ENCODE measurements at regions not wholly inside any gene's neighbourhood (a gene's known extent, or its start where the extent isn't known, plus 50 kb on each side); places are given as distances from the start of the nearest gene placed in this dataset.

- Histone ChIP-seq H3K4me2 (ENCODE audit: low read length) (peak overlapping the region; percentile 22; the same call in 1 of the 2 replicates), H2AFZ (ENCODE audit: low read depth, low read length) (peak overlapping the region; percentile 74; the same call in 1 of the 2 replicates), H3K9ac (ENCODE audit: low read length) (peak overlapping the region; percentile 37)
These were observed 323.6 kb downstream of the MRPL39 start for GRCh38 chr21:25283720-25284119.

GRCh38 chr21:25281134-25281533 lies 326.1 kb downstream of the MRPL39 start:
- Histone ChIP-seq H3K27ac (ENCODE audit: low read length) (no peak overlapping the region), H2AFZ (ENCODE audit: low read depth, low read length) (no peak overlapping the region), H3K36me3 (replicated peaks; ENCODE audit: low read depth, low read length) (peaks cover 2% of the 10 kb centered on the region), H3K9ac (ENCODE audit: low read length) (no peak overlapping the region), H3K4me3 (ENCODE audit: low read length) (no peak overlapping the region), H3K4me2 (ENCODE audit: low read length) (no peak overlapping the region), H4K20me1 (ENCODE audit: insufficient read depth, low read length) (no peaks in the 10 kb centered on the region), H3K79me2 (ENCODE audit: low read length) (no peaks in the 10 kb centered on the region), H3K27me3 (ENCODE audit: low read depth, low read length) (no peaks in the 10 kb centered on the region), H3K9me3 (ENCODE audit: insufficient read depth, low read length) (no peaks in the 10 kb centered on the region), H3K4me1 (ENCODE audit: low read length) (peaks cover 4% of the 10 kb centered on the region)
- no peak for TF ChIP-seq EZH2phosphoT487 (IDR thresholded peaks at IDR 0.05; ENCODE audit: low read depth)
- TF ChIP-seq CTCF (IDR thresholded peaks at IDR 0.05; ENCODE audit: low read depth, low read length): no peak

More at GRCh38 chr21:25283720-25284119, 323.6 kb downstream of the MRPL39 start:
- Histone ChIP-seq H3K4me3 (ENCODE audit: low read length) (no peak overlapping the region), H3K27ac (ENCODE audit: low read length) (no peak overlapping the region), H3K79me2 (ENCODE audit: low read length) (no peaks in the 10 kb centered on the region), H3K9me3 (ENCODE audit: insufficient read depth, low read length) (no peaks in the 10 kb centered on the region), H3K36me3 (replicated peaks; ENCODE audit: low read depth, low read length) (peaks cover 2% of the 10 kb centered on the region), H4K20me1 (ENCODE audit: insufficient read depth, low read length) (no peaks in the 10 kb centered on the region), H3K27me3 (ENCODE audit: low read depth, low read length) (no peaks in the 10 kb centered on the region), H3K4me1 (ENCODE audit: low read length) (peaks cover 4% of the 10 kb centered on the region)
- peak; percentile 44 for TF ChIP-seq CTCF (IDR thresholded peaks at IDR 0.05; ENCODE audit: low read depth, low read length)
- TF ChIP-seq EZH2phosphoT487 (IDR thresholded peaks at IDR 0.05; ENCODE audit: low read depth): no peak

- no peak overlapping the region for H3K9ac ChIP-seq (ENCODE audit: low read length)
- H3K27me3 ChIP-seq (ENCODE audit: low read depth, low read length): no peaks in the 10 kb centered on the region
- TF ChIP-seq CTCF (IDR thresholded peaks at IDR 0.05; ENCODE audit: low read depth, low read length): no peak
- TF ChIP-seq EZH2phosphoT487 (IDR thresholded peaks at IDR 0.05; ENCODE audit: low read depth): no peak
- peaks cover 8% of the 10 kb centered on the region for H3K4me1 ChIP-seq (ENCODE audit: low read length)
- H2AFZ ChIP-seq (ENCODE audit: low read depth, low read length): no peak overlapping the region
- peaks cover 2% of the 10 kb centered on the region for H3K36me3 ChIP-seq (replicated peaks; ENCODE audit: low read depth, low read length)
- H4K20me1 ChIP-seq (ENCODE audit: insufficient read depth, low read length): no peaks in the 10 kb centered on the region
- no peak overlapping the region for H3K27ac ChIP-seq (ENCODE audit: low read length)
- H3K4me3 ChIP-seq (ENCODE audit: low read length): no peak overlapping the region
- H3K4me2 ChIP-seq (ENCODE audit: low read length): no peak overlapping the region
- no peaks in the 10 kb centered on the region for H3K9me3 ChIP-seq (ENCODE audit: insufficient read depth, low read length)
- no peaks in the 10 kb centered on the region for H3K79me2 ChIP-seq (ENCODE audit: low read length)
These were observed 327.2 kb downstream of the MRPL39 start for GRCh38 chr21:25280061-25280460.

- Histone ChIP-seq H3K27ac (ENCODE audit: low read length) (no peak overlapping the region), H4K20me1 (ENCODE audit: insufficient read depth, low read length) (no peaks in the 10 kb centered on the region), H3K4me2 (ENCODE audit: low read length) (no peak overlapping the region), H3K4me3 (ENCODE audit: low read length) (no peak overlapping the region), H3K9me3 (ENCODE audit: insufficient read depth, low read length) (no peaks in the 10 kb centered on the region), H2AFZ (ENCODE audit: low read depth, low read length) (no peak overlapping the region), H3K27me3 (ENCODE audit: low read depth, low read length) (no peaks in the 10 kb centered on the region), H3K79me2 (ENCODE audit: low read length) (no peaks in the 10 kb centered on the region), H3K36me3 (replicated peaks; ENCODE audit: low read depth, low read length) (no peaks in the 10 kb centered on the region), H3K9ac (ENCODE audit: low read length) (no peak overlapping the region), H3K4me1 (ENCODE audit: low read length) (peaks cover 20% of the 10 kb centered on the region)
- peak; percentile 24; the same call in 1 of the 2 replicates for TF ChIP-seq CTCF (IDR thresholded peaks at IDR 0.05; ENCODE audit: low read depth, low read length)
- no peak for TF ChIP-seq EZH2phosphoT487 (IDR thresholded peaks at IDR 0.05; ENCODE audit: low read depth)
These were observed 333.3 kb downstream of the MRPL39 start for GRCh38 chr21:25273959-25274358.

Data from OCI-LY3 (cell line).